HG03442 (cell line): ENCODE measurements at regions not wholly inside any gene's neighbourhood (a gene's known extent, or its start where the extent isn't known, plus 50 kb on each side); places are given as distances from the start of the nearest gene placed in this dataset.
"Not testable (repeated sequence)": the region's sequence is repeated elsewhere in the genome, so short reads cannot be mapped to it uniquely, and the experiment has no call there.

Experiments used
- ATAC-seq: cut with Tn5 transposase; IDR thresholded peaks from one replicate; pipeline ENCODE4 v1.9.1; 2021; ENCODE audit warnings: mild to moderate bottlenecking, moderate library complexity; ENCODE audit not compliant: unreplicated experiment

GRCh38 chr5:72693546-72694205 is 122.8 kb upstream of the TNPO1 start:
- ATAC-seq = no peak

DNA sequence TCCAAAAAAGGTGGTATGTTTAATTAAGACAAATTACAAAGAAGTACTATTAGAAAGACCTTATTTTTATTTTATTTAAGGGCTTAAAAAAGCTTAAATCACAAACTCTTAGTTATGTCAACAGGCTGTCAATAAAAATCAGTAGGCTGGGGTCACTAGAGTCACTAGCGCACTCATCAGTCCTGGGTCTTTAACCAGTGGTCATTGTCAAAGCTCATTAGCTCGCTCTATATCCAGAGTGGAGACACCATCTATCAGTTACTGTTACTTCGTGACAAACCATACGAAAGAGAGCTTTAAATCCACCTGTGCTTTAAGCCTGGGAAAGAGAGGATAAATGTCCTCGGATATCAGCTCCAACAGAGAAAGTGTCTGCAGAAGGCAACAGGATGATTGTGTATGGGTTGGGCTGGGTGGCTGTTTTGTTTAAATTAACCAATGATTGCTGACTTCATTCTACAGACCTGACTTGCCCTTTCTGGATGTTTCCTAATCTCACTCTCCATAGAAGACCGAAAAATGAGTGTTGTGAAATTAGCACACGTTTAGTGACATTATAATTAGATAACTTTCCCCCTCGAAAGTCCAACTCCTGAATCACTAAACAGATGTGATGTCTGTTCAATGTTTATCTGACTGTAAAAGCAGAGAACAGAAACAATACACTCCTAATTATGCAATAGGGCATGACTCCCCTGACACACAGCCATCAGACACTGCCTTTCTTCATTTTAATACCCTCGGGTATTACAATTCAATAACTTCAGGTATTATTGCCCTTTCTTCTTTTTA is 123.6 kb upstream of the TNPO1 start:
- no peak for ATAC-seq

DNA sequence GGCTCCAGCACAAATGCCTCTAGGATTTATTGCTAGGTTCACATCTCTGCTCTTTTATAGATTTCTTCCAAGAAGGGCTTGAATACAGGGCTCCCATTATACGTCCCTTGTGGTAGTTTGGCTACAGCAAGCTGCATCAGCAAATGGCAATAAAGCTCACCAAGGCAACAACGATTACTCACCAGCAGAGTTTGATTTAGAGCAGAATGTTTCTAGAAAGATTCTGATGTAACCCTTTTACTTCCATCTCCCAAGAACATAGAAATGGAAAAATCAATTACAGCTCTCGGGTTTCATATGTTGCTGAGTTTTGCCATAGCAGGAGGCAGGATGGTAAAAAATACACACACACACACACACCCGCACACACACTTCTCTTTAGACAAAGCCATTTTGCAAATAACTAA is 124.2 kb upstream of the TNPO1 start:
- no peak for ATAC-seq

DNA sequence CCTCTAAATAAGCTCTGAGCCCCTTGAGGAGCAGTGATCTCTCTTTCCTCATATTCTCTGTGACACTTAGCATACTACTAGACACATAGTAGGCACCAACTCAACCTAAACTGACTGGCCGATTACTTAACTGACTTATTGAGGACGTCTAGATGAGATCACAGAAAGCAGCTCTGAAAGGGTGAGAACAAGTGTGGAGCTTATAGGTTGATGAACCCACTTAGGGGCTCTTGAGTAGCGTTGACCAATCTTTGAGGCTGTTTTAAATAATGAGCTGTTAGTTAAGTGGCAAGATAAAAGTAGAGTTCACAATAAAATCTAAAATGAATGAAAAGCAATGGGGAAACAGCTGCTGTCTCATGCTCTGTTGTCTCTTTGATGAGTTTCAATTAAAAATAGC is 124.7 kb upstream of the TNPO1 start:
- ATAC-seq = no peak

DNA sequence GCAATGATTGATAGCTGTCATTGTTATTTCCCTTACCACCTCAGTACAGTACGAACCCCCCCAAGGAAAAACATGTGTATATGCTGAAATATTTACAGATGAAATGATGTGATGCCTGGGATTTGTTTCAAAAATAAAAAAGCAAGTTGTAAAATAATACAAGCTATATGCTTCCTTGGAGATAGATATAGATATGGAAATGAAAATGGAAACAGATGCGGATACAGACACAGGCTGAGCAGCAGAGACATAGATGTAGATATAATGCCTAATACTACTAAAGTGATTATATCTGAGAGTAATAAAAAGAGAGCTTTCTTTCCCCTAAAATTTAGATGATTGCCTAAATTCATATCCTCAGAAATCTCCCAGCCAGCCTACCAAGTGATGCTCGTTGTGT is 127.5 kb upstream of the TNPO1 start:
- ATAC-seq = no peak

GRCh38 chr5:72687288-72687687 is 129.2 kb upstream of the TNPO1 start:
- ATAC-seq = no peak

DNA sequence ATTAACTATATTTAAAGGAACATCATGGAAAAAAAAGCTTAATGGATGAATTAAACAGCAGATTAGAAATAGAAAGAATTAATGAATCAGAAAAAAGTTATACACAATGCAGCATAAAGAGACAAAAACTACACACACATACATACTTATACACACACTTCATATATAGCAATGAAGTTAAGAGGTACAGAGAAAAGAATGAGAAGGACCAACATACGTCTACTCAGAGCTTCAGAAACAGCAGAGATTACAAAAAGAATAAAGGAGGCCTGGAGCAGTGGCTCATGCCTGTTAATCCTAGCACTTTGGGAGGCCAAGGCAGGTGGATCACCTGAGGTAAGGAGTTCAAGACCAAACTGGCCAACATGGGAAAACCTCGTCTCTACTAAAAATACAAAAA is 133.9 kb upstream of the TNPO1 start:
- ATAC-seq = no peak

DNA sequence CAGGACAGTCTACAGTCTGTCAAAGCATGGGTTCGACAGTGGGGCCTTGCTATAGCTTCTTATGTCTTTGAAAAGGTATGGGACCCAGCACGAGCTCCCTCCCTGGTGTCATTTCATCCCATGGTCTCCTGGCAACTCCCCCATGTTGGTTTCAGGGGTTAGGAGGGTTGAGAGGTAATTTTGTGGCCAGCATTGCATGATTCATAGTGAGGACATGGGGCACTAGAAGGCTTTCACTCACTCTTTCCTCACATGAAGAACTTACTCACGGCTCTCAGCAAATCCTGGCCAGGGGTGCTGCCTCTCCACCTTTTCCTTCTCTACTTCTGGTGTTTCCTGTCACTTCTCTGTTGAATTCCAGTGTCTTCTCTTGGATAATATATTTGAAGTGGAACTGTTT is 134.7 kb upstream of the TNPO1 start:
- no peak for ATAC-seq

GRCh38 chr5:72677447-72677846 is 139.0 kb upstream of the TNPO1 start:
- ATAC-seq = no peak

- not testable (repeated sequence) for ATAC-seq
Observed at GRCh38 chr5:72676831-72677230, 139.6 kb upstream of the TNPO1 start.

GRCh38 chr5:72673623-72674022 is 142.8 kb upstream of the TNPO1 start:
- ATAC-seq = no peak

DNA sequence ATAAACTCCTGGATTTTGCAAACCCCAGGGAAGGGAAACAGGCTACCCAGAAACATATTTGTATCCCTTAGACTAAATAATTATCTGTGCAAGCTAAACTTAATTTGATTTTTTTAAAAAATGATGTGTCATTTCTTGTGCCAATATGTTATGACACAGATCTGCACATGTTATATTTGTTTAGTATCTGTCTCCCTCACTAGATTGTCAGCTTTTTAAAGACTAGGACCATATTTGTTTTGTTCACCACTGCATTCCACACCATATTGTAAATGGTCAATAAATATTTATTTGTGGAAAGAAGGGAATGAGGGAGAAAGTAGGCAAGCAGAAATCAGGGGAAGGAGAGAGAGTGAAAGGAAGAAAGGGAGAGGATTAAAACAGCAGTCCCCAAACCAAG is 143.3 kb upstream of the TNPO1 start:
- no peak for ATAC-seq

DNA sequence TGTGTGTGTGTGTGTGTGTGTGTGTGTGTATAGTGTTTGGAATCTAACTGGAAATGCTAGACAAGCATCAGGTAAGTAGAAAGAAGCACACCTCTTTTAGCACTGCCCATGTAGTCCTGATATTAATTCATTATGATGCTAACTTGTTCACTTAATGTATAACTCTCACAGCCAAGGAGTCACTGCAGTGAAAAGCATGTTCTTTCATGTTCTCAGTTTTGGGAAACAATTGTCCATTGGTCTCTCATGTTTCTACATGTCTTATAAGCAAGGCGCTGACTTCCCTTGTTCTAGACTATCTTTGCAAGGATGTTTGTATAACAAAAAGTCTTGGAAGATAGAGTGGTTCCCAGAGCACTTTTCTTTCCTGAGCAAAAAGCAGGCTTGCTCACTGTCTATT is 148.8 kb upstream of the TNPO1 start:
- no peak for ATAC-seq

- no peak for ATAC-seq
Observed at GRCh38 chr5:72662936-72663335, 153.5 kb upstream of the TNPO1 start.

- no peak for ATAC-seq
Observed at GRCh38 chr5:72662305-72662704, 154.2 kb upstream of the TNPO1 start.

DNA sequence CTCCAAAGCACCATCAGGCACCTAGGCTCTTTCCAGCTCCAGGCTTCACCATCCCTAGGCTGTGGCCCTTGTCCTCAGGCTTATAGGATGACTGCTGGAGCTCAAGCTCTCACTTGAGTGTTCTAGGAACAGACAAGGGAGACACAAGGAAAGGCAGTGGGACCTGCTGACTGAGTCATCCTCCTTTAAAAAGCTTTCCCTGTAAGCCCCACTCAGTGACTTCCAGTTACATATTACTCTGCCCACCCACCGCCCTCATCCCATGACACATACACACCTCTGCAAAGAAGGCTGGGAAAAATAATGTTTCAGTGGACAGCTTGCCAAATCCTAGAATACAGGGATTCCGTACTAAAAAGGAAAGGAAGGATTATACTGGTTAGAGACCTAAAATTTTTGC is 154.2 kb upstream of the ZNF366 start:
- ATAC-seq = no peak

DNA sequence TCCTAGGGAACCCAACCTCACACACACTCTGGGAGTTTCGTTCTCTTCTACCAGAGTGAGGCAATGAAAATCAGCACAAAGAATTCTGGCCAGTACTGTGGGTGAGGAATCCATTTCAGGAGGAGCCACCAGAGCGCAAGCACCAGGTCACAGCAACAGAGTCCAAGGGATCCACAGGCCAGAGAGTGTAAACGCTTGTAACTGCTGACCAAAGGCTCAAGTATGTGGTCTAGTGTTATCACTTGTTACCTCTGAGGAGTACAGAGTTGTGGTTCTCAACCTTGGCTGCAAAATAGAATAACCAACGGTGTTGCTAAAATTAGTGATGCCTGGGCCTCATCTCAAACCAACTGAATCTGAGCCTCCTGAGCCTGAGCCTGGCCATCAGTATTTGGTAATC is 152.5 kb upstream of the ZNF366 start:
- no peak for ATAC-seq

GRCh38 chr5:72658761-72659540 is 151.7 kb upstream of the ZNF366 start:
- no peak for ATAC-seq

DNA sequence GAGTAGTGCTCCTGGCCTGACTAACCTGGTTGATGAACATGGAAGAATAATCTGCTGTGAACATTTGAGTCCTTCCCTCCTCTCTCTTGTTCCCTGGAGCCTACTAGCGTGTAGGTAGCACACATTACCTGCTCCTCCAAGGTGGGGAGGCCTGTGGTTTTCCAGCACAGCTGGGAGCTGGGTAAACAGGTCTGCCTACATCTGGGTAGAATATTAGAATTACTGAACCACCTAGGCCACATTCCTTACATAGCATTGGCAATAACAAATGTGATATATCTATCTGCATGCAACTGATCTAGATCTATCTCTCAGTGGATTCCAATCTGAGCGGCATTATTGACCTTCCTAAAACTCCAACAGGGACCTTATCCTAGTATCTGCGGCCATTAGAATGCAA is 151.0 kb upstream of the ZNF366 start:
- ATAC-seq = no peak

GRCh38 chr5:72656756-72657513 is 149.7 kb upstream of the ZNF366 start:
- ATAC-seq = no peak

- ATAC-seq = no peak
Observed at GRCh38 chr5:72656331-72656730, 149.1 kb upstream of the ZNF366 start.
